GM18519 (cell line): ENCODE measurements at regions not wholly inside any gene's neighbourhood (a gene's known extent, or its start where the extent isn't known, plus 50 kb on each side); places are given as distances from the start of the nearest gene placed in this dataset.
"Not testable (repeated sequence)": the region's sequence is repeated elsewhere in the genome, so short reads cannot be mapped to it uniquely, and the experiment has no call there.

ENCODE experiments used
- ATAC-seq: cut with Tn5 transposase; IDR thresholded peaks from one replicate; pipeline ENCODE4 v1.9.1; 2021; ENCODE audit warnings: mild to moderate bottlenecking, moderate library complexity; ENCODE audit not compliant: unreplicated experiment, low FRiP score

DNA sequence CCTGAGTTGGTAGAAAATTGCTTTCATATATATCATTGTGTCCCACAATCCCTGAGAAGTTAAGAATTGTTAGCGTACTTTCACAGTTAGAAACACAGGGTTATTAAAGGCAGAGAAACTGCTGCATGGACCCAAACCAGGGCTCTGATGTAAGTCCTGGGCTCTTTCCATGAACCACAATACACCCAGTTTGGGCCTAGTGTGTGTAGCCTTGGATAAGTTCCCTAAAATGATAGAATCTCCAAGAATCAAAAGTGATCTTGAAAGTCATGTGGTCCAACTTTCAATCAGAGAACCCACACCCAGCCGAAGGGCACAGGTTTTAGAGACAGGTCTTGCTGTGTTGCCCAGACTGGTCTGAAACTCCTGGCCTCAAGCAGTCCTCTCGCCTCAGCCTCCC, 257.8 kb upstream of the KLF3 start:
- ATAC-seq: no peak

DNA sequence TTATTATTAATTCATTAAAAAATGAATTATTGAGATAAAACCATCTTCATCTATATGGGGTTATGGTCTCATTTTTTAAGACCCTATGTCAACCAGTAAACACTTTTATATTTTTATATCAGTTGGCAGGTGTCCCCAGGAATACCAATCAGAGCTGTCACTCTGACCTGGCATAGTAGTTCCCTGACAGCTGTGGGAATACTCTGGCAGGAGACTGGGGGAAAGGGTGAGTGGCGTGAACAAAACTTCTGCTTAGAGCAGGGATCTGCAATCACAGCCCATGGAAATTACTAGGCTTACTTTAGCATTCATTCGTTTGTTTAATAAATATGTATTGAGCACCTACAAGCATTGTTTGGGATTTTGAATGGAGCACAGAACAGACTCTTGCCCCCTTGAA, 254.1 kb upstream of the KLF3 start:
- no peak for ATAC-seq

DNA sequence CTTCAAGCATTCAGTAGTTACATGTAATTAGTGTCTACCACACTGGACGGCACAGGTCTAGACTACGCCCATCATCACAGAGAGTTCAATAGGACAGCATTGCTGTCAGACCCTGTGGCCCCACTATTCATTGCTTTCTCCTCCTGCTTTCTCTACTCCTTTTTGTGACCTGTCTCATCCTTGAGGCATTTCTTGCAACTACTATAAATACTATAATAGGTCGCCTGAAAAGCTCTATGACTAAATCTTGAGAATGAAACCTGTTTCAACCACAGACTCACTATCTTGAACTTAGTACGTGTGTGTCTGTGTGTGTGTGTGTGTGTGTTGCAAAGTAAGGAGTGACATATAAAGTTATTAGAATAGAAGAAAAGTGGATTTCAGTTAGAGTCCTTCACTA, 252.9 kb upstream of the KLF3 start:
- ATAC-seq: peak; percentile 76

DNA sequence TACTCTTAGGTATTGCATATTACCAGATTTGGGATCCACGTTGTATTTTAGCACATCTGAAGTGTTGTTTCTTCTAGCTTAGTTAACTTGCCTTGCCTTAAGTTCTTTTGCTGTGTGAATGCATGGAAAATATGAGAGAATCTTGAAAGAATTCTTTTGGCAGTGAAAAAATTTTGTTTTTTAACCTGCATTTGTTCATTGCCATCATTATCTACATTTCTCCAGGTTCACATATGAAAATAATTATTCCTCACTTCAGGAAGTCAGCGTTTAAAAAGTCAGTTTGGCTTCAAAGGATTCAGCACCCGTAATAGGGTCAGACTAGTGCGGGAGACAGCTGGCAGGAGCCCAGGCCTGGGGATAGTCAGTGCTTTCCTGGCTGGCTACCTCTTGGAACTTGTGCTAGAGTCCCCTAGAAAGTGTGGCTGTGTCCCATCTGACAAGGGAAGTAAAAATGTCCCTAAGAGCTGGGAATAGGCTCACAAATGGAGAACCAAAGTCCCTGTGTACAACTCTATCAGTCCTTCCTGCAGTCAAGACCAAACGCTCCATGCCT, 251.9 kb upstream of the KLF3 start:
- no peak for ATAC-seq

DNA sequence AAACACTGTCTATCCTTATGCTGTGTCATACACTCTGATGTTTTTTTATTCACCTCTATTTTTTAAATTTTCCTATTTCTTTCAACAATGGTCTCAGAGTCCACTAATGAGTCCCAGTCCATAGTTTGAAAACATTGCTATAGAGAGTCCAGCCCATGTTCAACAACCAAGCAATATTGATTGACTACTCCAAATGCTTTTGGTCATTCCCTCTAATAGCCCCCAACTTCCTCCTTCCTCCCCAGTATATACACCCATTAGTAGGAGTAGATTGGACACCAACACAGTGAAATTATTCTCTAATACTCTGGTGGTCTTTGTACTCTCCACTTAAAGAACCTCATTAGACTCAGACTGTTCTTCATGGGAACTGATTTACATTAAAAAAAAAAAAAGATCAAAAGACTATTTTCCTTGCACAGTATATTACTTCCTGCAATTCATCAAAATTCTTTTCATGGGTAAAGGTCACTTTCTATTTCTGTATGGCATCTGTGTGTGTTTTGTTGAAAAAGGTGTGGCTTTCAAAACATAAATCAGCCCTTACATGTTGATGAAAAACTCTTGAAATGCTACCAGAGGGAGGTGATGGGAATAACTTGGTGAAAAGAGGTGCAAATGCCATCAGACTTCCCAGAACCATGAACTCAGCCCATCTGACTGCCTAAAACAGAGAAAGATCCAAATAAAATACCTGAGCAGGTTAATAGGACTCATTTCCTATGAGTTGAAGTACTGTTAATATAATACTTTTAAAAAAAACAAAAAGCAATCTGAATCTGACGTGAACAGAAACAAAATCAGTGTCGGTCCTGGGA, 250.3 kb upstream of the KLF3 start:
- no peak for ATAC-seq

DNA sequence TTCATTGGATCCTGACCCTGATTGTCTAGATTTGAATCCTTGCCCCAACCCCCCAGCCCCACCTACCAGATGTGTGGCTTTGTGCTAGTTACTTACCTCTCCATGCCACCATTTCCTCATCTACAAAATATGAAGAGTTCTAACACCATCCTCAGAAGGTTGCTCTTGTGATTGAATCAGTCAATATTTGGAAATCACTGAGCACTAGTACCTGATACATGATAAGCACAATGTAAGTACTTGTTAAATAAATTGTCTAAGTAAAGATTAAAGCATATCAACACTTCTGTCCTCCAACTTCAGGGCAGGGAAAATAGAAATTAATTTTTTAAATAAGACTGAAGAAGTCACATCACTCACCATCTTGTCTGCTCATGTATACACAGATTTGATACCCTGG, 249.6 kb upstream of the KLF3 start:
- ATAC-seq: no peak

DNA sequence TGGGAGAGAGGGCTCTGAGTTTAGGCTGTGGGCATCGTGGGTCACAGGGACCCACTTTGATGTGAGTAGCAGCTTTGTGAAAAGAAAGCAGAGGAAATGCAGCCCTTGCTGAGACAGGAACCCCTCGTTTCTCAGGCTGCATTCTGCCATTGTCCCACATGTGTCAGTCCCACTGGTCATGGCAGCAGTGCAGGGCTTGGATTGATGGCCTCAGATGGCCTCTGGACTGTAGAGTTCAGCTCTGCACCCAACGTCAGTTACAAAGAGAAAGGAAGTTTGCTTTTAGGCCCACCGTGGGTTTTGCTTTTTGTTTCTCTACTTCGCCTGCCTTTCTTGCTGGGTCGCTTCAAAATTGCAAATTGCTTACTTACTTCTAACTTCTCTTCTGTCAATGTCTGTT, 248.3 kb upstream of the KLF3 start:
- ATAC-seq: no peak

DNA sequence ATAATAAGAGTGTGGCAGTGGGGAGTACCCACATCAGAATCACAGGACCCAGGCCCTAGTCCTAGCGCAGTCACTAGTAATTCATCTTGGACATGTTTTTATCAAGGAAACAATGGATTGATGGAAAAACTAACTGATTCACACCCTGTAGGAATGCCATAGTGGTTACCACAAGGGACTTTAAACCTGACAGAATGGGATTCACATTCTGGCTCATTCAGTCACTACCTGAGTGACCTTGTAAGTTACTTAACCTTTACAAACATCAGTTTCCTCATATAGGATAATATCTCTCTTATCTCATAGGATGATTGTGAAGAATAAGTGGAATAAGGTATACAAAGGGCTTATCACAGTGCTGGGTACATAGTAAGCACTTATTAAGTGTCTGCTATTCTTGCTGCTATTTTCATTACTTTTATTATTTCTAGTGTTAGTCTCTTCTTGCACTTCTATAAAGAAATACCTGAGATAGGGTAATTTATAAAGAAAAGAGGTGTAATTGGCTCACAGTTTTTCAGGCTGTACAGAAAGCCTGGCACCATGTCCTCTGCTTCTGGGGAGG, 247.5 kb upstream of the KLF3 start:
- no peak for ATAC-seq

DNA sequence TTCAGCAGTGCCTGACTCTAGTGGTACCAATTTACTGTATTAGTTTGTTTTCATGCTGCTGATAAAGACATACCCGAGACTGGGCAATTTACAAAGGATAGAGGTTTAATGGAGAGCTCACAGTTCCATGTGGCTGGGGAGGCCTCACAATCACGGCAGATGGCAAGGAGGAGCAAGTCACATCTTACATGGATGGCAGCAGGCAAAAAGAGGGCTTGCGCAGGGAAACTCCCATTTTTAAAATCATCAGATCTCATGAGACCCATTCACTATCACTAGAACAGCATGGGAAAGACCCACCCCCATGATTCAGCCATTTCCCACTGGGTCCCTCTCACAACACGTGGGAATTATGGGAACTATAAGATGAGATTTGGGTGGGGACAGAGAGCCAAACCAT, 243.7 kb upstream of the KLF3 start:
- ATAC-seq: not testable (repeated sequence)

DNA sequence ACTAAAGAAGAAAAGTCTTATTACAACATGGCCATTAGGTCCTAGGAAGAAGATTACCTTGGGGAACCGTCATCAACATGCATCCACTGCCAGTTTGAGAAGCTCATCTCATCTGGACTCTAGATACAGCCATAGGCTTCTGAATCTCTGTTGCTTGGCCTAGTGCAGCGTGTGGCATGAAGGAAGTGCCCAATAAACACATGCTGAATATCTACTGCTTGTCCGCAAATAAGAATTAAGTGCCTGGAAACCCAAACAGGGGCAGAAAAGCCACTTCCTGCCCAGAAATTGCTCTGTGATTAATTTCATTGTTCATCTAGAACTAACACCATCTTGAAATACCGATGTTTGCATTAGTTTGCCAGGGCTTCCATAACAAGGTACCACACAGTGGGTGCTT, 241.1 kb upstream of the KLF3 start:
- no peak for ATAC-seq

DNA sequence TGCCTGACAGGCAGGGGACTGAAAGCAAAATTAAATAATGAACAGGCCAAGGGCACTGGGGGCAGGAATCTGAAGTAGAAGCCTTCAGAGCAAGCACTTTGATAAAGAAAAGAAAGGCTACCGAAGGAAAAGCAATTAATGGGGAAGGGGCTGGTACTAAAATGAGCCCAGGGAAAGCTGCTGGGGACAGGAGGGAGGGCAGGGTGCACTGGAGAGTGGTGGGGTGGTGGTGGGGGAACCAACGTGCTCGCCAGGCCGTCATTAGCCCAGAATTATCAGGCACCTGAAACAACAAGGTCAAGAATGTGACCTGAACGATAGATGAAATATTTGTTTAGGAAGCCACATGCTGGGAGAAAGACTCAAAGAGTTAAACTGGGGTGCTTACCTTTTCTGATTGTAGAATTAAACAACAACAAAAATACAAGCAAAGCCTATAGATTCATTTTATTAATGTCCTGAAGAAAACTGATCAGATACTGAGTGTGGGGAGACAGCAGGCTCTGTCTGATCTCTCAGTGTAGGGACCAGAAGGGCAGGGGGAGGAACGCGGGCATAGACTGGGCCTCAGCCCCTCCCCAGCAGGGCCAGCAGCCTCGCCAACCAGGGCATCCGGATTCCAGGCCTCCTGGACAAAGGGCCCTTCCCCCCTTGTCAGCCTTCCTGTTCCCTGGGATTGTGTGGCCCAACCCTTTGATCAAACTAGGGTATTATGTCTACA, 239.7 kb upstream of the KLF3 start:
- ATAC-seq: no peak

DNA sequence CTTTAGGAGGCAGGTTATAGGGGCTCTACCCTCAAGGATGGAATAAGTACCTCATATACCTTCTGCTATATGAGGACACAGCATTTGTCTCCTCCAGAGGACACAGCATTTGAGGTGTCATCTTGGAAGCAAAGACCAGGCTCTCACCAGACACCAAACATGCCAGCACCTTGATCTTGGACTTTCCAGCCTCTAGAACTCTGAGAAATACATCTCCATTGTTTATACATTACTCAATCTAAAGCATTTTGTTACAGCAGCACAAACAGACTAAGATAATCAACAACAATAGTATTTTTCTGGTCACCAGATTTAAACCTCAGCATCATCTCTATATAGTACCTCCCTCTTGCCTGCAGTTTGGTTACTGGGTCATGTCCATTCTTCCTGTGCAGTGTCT, 237.5 kb upstream of the KLF3 start:
- no peak for ATAC-seq

DNA sequence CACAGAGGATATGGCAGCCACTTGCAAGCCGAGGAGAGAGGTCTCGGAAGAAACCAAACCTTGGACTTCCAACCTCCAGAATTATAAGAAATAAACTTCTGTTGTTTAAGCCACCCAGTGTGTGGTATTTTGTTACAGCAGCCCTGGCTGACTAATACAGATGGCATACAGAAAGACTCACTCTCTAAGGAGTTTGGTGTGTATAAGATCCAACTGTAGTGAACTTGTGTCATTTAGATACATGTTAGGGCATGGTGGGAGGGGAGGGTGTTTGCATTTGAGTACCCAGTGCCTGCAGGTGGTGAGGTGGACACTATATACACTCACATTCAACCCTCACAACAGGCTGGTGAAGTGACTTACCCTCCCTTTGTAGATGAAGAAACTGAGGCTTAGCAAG, 233.2 kb upstream of the KLF3 start:
- no peak for ATAC-seq

DNA sequence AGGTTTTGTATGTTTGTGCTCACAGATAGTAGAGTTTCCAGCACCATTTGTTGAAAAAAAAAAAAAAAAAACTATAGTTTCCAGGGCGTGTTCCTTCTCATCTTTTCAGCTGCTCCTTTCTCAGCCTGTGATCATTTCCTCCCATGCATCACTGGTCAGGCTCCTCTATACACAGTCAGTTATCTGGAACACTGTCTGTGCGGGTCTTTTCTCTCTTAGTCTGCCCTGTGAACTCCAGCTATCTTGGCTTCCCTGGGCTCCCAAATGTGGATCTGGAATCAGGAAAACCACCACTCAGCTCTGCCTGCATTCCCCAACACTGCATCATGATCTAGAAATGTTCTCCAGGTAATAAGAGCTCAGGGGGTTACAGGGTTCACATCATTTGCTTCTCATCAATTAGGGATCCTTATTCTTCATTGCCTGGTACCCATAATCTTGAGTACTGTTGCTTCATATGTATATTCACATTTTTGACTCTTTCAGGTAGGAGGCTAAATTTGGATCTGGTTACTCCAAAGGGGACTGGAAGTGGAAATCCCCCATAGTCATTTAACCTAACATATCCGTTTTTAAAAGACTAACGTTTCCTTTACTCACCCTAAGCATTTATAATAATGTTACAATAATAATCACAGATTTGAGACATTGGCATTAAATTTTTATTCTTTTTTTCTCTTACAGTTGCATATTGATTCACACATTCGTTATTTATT, 221.8 kb upstream of the KLF3 start:
- no peak for ATAC-seq

DNA sequence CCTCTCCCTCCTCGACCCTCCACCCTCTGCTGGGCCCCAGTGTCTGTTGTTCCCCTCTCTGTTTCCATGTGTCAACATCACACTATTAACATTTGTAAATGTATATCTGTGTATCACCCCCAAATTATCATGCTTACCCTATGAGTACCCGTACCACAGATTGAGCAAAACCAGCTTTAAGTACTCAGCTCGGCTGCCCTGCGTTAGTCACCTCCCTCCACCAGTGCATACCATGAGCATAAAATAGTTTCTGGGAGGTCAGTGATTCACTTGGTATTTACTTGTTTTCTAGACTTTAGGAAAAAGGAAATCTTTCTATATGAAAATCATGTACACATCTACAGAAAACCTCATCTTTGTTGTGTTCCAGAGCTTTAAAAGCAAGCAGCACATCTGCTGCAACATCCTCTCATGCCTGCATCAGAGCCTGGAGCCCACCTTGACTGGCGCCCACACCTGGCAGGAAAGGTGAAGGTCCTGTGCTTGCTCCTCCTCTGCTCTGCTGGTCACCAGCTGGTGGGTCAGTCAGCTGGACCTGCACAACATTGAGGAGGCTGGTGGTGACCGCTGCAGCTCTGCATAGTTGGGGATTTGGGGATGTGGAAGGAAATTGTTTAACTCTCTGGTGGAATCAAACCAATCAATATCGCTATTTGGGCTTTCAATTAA, 214.4 kb upstream of the KLF3 start:
- no peak for ATAC-seq

DNA sequence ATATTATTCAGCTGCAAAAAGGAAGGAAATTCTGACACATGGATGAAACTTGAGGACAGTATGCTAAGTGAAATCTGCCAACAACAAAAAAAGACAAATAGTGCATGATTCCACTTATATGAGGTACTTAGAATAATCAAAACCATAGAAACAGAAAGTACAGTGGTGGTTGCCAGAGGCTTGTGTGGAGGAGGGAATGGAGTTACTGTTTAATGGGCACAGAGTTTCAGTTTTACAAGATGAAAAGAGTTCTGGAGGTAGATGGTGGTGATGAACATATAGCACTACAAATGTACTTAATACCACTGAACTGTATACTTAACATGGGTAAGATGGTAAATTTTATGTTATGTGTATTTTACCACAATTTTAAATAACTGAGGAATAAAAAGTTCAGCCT, 212.0 kb upstream of the KLF3 start:
- no peak for ATAC-seq

DNA sequence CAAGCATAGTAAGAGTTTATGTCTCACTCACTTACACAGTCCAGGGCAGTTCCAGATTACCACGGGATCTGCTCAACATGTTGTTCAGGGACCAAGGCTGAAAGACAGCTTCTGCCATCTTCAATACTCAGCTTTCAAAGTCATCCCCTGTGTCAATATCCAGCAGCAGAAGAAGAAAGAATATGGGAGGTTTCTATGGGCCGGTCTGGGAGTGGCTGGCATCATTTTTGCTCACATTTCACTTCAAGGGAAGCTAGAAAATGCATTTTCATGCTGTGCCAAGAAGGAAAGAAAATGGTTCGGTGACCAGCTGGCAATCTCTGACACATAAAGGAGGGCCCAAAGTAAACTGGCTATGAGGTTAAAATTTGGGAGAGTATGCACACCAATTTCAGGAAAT, 211.5 kb upstream of the KLF3 start:
- ATAC-seq: no peak

DNA sequence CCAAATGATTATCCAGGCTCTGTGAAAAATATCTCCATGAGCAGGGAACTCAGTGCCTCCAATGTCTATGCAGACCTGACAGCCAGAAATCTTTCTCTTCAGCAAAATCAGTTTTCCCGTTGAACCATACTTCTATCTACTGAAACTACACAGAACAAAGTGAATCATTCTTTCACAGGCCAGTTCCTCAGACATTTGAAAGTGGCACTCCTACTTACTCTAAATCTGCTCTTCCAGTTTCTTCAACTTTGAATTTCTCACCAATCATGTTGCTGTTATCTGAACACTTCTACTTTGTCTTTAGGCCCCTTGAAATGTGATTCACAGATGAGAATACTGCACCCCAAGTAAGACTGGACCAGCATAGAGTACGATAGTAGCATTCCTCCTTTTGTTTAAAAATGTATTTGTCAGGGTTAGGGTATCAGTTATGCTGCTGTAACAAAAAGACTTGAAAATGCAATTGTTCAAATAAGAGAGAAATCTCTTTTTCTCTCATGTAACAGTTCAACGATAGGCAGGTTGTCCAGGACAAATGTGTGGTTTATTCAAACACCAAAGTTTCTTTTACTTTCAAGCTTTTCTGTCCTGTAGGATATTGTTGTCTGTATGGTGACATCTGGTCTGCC, 210.6 kb upstream of the KLF3 start:
- ATAC-seq: no peak

DNA sequence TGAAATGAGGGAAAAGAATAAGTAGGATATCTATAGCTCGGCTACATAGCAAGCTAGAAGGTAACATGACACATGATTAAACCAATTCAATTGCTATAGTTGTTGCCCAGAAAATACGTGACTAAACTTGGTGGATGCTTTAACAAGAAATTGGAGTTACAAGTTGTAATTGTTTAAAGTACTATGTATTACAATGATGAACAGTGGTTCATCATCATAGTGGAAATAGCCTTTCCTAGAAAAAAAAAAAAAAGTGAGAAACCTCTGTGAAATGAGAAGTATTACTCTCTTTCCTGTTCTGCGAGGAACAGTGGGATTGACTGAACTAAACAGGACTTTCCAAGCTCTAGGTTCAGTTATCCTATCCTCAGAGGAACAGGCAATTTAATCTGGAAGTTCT, 209.7 kb upstream of the KLF3 start:
- ATAC-seq: no peak
